Neural progenitor cell (in vitro differentiated cells): ENCODE measurements at regions not wholly inside any gene's neighbourhood (a gene's known extent, or its start where the extent isn't known, plus 50 kb on each side); places are given as distances from the start of the nearest gene placed in this dataset.

Experiments used
- DNase-seq: peaks from one replicate; pipeline ENCODE4 v3.0.0-alpha.2; 2016; ENCODE audit warnings: low spot score
- H2AFZ ChIP-seq: fragments of 200-600 bp; sonication (generic); replicated peaks from 2 replicates; pipeline ENCODE4 v1.6.1; 2016; ENCODE audit warnings: antibody characterized with exemption
- H3F3A ChIP-seq: fragments of 200-600 bp; sonication (generic); 2 replicates; pipeline ENCODE4 v1.6.1; 2016; ENCODE audit warnings: antibody characterized with exemption, low read depth
- H3K27ac ChIP-seq: fragments of 200-600 bp; sonication (generic); 2 replicates; pipeline ENCODE4 v1.5.1; 2016; ENCODE audit warnings: mild to moderate bottlenecking
- H3K27me3 ChIP-seq: fragments of 200-600 bp; sonication (generic); 2 replicates; pipeline ENCODE4 v1.6.1; 2016; ENCODE audit warnings: mild to moderate bottlenecking, moderate library complexity
- H3K36me3 ChIP-seq: fragments of 200-600 bp; sonication (generic); 2 replicates; pipeline ENCODE4 v1.5.1; 2016
- H3K4me1 ChIP-seq: fragments of 200-600 bp; sonication (generic); 2 replicates; pipeline ENCODE4 v1.6.1; 2016; ENCODE audit warnings: mixed run types
- H3K4me2 ChIP-seq: fragments of 200-600 bp; sonication (generic); 2 replicates; pipeline ENCODE4 v1.6.1; 2016
- H3K4me3 ChIP-seq: fragments of 200-600 bp; sonication (generic); 2 replicates; pipeline ENCODE4 v1.5.1; 2016
- H3K79me2 ChIP-seq: fragments of 200-600 bp; sonication (generic); 2 replicates; pipeline ENCODE4 v1.6.1; 2016; ENCODE audit warnings: low read depth
- H3K9ac ChIP-seq: fragments of 200-600 bp; sonication (generic); 2 replicates; pipeline ENCODE4 v1.6.1; 2016
- H3K9me3 ChIP-seq: fragments of 200-600 bp; sonication (generic); 2 replicates; pipeline ENCODE4 v1.5.1; 2016; ENCODE audit warnings: low read depth
- H4K20me1 ChIP-seq: fragments of 200-600 bp; sonication (generic); 2 replicates; pipeline ENCODE4 v1.6.1; 2016; ENCODE audit warnings: low read depth
- H3K27ac Mint-ChIP-seq: 3 replicates; pipeline ENCODE4 v1.8.0; 2021; ENCODE audit warnings: mixed read lengths
- H3K27me3 Mint-ChIP-seq: 2 replicates; pipeline ENCODE4 v1.8.0; 2022; ENCODE audit warnings: low read depth, mild to moderate bottlenecking, inconsistent platforms, moderate library complexity, mixed read lengths; ENCODE audit not compliant: insufficient read depth
- H3K36me3 Mint-ChIP-seq: 3 replicates; pipeline ENCODE4 v1.8.0; 2021; ENCODE audit warnings: mixed read lengths
- H3K4me1 Mint-ChIP-seq: 3 replicates; pipeline ENCODE4 v1.8.0; 2021; ENCODE audit warnings: mixed read lengths
- H3K4me3 Mint-ChIP-seq: 3 replicates; pipeline ENCODE4 v1.8.0; 2021; ENCODE audit warnings: mild to moderate bottlenecking, moderate library complexity, mixed read lengths
- H3K9me3 Mint-ChIP-seq: 3 replicates; pipeline ENCODE4 v1.8.0; 2020; ENCODE audit warnings: mixed read lengths
- CTCF ChIP-seq: fragments of 200-600 bp; sonication (generic); IDR thresholded peaks from 2 replicates; pipeline ENCODE4 v1.5.1; 2017; ENCODE audit warnings: antibody characterized with exemption, mild to moderate bottlenecking
- EZH2 ChIP-seq: fragments of 200-600 bp; sonication (generic); IDR thresholded peaks from 2 replicates; pipeline ENCODE4 v1.6.1; 2017; ENCODE audit warnings: antibody characterized with exemption, mild to moderate bottlenecking, moderate library complexity
- EZH2phosphoT487 ChIP-seq: fragments of 200-600 bp; sonication (generic); IDR thresholded peaks from 2 replicates; pipeline ENCODE4 v1.6.1; 2017; ENCODE audit warnings: antibody characterized with exemption

GRCh38 chr5:54915466-54916027 is 69.8 kb downstream of the ESM1 start:
- H3K4me3 Mint-ChIP-seq = no peak overlapping the region
- no peak overlapping the region for H3K27ac ChIP-seq
- peaks cover 8% of the 10 kb centered on the region for H3K9me3 Mint-ChIP-seq
- no peaks in the 10 kb centered on the region for H3K36me3 Mint-ChIP-seq
- H3K27ac Mint-ChIP-seq = no peak overlapping the region
- no peak overlapping the region for H2AFZ ChIP-seq
- no peaks in the 10 kb centered on the region for H3K4me1 ChIP-seq
- H3F3A ChIP-seq = no peaks in the 10 kb centered on the region
- TF ChIP-seq EZH2phosphoT487 (no peak), CTCF (no peak), EZH2 (no peak)
- H3K27me3 ChIP-seq = no peaks in the 10 kb centered on the region
- no peaks in the 10 kb centered on the region for H3K36me3 ChIP-seq
- H3K4me1 Mint-ChIP-seq = peaks cover 6% of the 10 kb centered on the region
- H3K4me2 ChIP-seq = no peak overlapping the region
- no peak overlapping the region for H3K4me3 ChIP-seq
- no peak for DNase-seq
- H3K79me2 ChIP-seq = no peaks in the 10 kb centered on the region
- peaks cover 2% of the 10 kb centered on the region for H3K27me3 Mint-ChIP-seq
- H3K9me3 ChIP-seq = no peaks in the 10 kb centered on the region
- H3K9ac ChIP-seq = no peak overlapping the region
- no peaks in the 10 kb centered on the region for H4K20me1 ChIP-seq

- Histone ChIP-seq H3K4me2 (no peak overlapping the region), H3K27ac (no peak overlapping the region), H3F3A (no peaks in the 10 kb centered on the region), H2AFZ (no peak overlapping the region), H3K9me3 (no peaks in the 10 kb centered on the region), H4K20me1 (no peaks in the 10 kb centered on the region), H3K9ac (no peak overlapping the region), H3K27me3 (no peaks in the 10 kb centered on the region), H3K36me3 (no peaks in the 10 kb centered on the region), H3K4me3 (no peak overlapping the region), H3K79me2 (no peaks in the 10 kb centered on the region), H3K4me1 (peaks cover 6% of the 10 kb centered on the region)
- Mint-ChIP-seq H3K27me3 (peaks cover 3% of the 10 kb centered on the region), H3K4me3 (no peak overlapping the region), H3K4me1 (peaks cover 20% of the 10 kb centered on the region), H3K36me3 (no peaks in the 10 kb centered on the region), H3K9me3 (no peaks in the 10 kb centered on the region), H3K27ac (no peak overlapping the region)
- DNase-seq = no peak
- TF ChIP-seq EZH2phosphoT487 (no peak), EZH2 (no peak), CTCF (no peak)
Measured at GRCh38 chr5:54912021-54912420, 73.4 kb downstream of the ESM1 start.

- Mint-ChIP-seq H3K4me3 (no peak overlapping the region), H3K27me3 (peaks cover 3% of the 10 kb centered on the region), H3K27ac (no peak overlapping the region), H3K9me3 (no peaks in the 10 kb centered on the region), H3K4me1 (peaks cover 33% of the 10 kb centered on the region), H3K36me3 (no peaks in the 10 kb centered on the region)
- H2AFZ ChIP-seq = no peak overlapping the region
- H3K4me2 ChIP-seq = no peak overlapping the region
- H3K36me3 ChIP-seq = no peaks in the 10 kb centered on the region
- DNase-seq = no peak
- no peak overlapping the region for H3K4me3 ChIP-seq
- no peaks in the 10 kb centered on the region for H3K79me2 ChIP-seq
- H3K9ac ChIP-seq = no peak overlapping the region
- H4K20me1 ChIP-seq = no peaks in the 10 kb centered on the region
- TF ChIP-seq EZH2phosphoT487 = no peak
- TF ChIP-seq CTCF = no peak
- TF ChIP-seq EZH2 = no peak
- no peaks in the 10 kb centered on the region for H3K27me3 ChIP-seq
- H3K9me3 ChIP-seq = no peaks in the 10 kb centered on the region
- peaks cover 6% of the 10 kb centered on the region for H3K4me1 ChIP-seq
- no peaks in the 10 kb centered on the region for H3F3A ChIP-seq
- no peak overlapping the region for H3K27ac ChIP-seq
Measured at GRCh38 chr5:54909911-54910870, 75.2 kb downstream of the ESM1 start.
